Neural crest cell (in vitro differentiated cells): ENCODE measurements at regions not wholly inside any gene's neighbourhood (a gene's known extent, or its start where the extent isn't known, plus 50 kb on each side); places are given as distances from the start of the nearest gene placed in this dataset. TPM values are rescaled to one million over a fixed set of nuclear protein-coding genes. Genes with fewer than 3 reads are reported as not detected.

Source experiments
- DNase-seq: peaks from one replicate; pipeline ENCODE4 v3.0.0; 2021; ENCODE audit warnings: low read depth, mixed read lengths, low spot score
- H3K27ac Mint-ChIP-seq: one replicate; pipeline ENCODE4 v1.8.0; 2021; ENCODE audit warnings: mild to moderate bottlenecking, mixed read lengths; ENCODE audit not compliant: unreplicated experiment
- H3K27me3 Mint-ChIP-seq: 2 replicates; pipeline ENCODE4 v1.8.0; 2021; ENCODE audit warnings: low read depth, mild to moderate bottlenecking, mixed read lengths
- H3K36me3 Mint-ChIP-seq: 2 replicates; pipeline ENCODE4 v1.8.0; 2021; ENCODE audit warnings: low read depth, mild to moderate bottlenecking, mixed read lengths
- H3K4me1 Mint-ChIP-seq: 2 replicates; pipeline ENCODE4 v1.8.0; 2021; ENCODE audit warnings: mixed read lengths
- H3K4me3 Mint-ChIP-seq: one replicate; pipeline ENCODE4 v1.8.0; 2021; ENCODE audit warnings: mild to moderate bottlenecking, mixed read lengths
- H3K9me3 Mint-ChIP-seq: 2 replicates; pipeline ENCODE4 v1.8.0; 2021; ENCODE audit warnings: mixed read lengths
- microRNA-seq: library from miRNA; unstranded; fragments of <30 nt; microRNA quantifications from one replicate; pipeline ENCODE4, GENCODE V29; 2020
- TF ChIP-seq, protein P1 (sequence below): fragments of 200-600 bp; sonication (generic); conservative IDR thresholded peaks from 2 replicates; pipeline ENCODE4 v1.5.0; 2021; ENCODE audit warnings: antibody characterized with exemption, mild to moderate bottlenecking

DNA sequence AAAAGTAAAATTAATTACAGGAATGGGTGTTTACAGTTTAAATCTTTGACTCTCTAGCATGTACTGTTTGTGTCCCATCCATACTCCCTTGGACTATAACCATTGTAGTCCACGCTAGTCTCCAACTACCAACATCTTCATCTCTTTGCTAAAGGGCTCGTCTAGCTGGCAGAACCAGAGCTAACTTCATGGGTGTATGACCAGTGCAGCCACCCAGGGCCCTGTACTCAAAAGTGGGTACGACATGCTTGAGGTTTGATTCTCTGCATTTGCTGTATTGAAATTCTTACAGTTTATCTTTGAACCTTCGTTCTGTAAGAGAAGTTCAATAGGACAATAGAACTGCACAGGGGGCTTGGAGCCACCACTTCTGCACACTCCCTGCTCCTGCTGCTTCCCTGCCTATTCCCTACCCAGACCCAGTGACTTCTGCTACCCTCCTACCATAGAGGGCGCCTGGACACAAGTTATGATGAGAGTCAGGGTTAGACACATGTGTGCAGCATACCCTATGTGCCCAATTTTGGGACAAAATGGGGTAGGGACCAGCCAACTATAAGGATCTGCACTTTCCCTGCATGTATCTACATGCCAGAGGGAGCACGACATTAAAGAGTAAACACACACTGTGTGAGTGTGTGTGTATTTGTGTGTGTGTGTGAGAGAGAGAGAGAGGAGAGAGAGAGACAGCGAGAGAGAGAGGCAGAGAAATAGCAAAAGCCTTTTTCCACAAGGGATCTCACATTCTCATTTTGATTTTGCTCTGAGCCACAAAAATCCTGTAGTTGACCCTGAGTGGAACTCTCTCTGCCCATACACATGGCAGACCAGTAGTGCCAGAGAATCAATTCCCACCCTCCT lies 59.0 kb upstream of the NECTIN3 start:
- TF ChIP-seq, protein P1, sequence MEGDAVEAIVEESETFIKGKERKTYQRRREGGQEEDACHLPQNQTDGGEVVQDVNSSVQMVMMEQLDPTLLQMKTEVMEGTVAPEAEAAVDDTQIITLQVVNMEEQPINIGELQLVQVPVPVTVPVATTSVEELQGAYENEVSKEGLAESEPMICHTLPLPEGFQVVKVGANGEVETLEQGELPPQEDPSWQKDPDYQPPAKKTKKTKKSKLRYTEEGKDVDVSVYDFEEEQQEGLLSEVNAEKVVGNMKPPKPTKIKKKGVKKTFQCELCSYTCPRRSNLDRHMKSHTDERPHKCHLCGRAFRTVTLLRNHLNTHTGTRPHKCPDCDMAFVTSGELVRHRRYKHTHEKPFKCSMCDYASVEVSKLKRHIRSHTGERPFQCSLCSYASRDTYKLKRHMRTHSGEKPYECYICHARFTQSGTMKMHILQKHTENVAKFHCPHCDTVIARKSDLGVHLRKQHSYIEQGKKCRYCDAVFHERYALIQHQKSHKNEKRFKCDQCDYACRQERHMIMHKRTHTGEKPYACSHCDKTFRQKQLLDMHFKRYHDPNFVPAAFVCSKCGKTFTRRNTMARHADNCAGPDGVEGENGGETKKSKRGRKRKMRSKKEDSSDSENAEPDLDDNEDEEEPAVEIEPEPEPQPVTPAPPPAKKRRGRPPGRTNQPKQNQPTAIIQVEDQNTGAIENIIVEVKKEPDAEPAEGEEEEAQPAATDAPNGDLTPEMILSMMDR, result peak; percentile 35
- no peaks in the 10 kb centered on the region for H3K36me3 Mint-ChIP-seq
- DNase-seq, result no peak
- H3K27me3 Mint-ChIP-seq, result no peaks in the 10 kb centered on the region
- H3K4me1 Mint-ChIP-seq, result no peaks in the 10 kb centered on the region
- H3K4me3 Mint-ChIP-seq, result no peak overlapping the region
- no peaks in the 10 kb centered on the region for H3K9me3 Mint-ChIP-seq
- H3K27ac Mint-ChIP-seq, result no peak overlapping the region

Small RNA genes in the stretch of these regions (microRNA-seq; reads per million reads assigned to microRNA genes)
- not detected for gene MIR4445
